HG02571 (cell line): ENCODE measurements at regions not wholly inside any gene's neighbourhood (a gene's known extent, or its start where the extent isn't known, plus 50 kb on each side); places are given as distances from the start of the nearest gene placed in this dataset.

ENCODE experiments used
- ATAC-seq: cut with Tn5 transposase; IDR thresholded peaks from one replicate; pipeline ENCODE4 v1.9.1; 2021; ENCODE audit warnings: mild to moderate bottlenecking, moderate library complexity; ENCODE audit not compliant: unreplicated experiment

DNA sequence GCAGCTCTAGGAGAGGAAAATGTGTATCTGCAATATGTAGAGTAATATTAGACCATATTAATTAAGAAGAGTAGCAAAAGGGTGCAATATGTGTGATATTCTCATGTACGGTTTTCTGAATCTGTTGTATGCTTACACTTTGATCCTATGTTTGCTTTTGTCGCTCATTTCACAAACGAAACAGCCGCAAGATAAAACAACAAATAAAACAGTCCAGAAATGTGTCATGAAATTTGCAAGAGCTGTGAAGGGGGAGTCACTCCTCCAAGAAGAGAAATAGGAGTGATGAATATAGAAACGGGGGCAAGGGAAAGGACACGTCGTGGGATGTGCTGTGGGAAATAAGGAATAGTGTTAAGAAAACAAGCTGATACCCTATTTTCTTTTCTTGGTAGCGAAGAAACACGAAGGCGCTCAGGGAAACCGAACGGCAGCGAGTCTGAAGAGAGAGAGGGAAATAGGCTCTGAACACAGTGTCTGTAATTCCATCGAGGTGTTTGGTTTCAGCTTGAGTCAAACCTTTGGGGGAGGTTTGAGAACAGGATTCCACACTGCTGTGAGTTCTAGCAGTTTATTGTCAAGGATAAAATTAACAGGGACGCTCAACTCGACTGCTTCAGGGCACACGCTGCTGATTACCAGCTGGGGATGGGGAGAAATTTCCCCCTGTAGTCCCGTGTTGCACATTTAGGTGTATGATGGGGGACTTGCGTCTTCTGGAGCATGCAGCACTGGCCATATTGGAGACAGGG lies 595.6 kb upstream of the TENM3 start:
- no peak for ATAC-seq

DNA sequence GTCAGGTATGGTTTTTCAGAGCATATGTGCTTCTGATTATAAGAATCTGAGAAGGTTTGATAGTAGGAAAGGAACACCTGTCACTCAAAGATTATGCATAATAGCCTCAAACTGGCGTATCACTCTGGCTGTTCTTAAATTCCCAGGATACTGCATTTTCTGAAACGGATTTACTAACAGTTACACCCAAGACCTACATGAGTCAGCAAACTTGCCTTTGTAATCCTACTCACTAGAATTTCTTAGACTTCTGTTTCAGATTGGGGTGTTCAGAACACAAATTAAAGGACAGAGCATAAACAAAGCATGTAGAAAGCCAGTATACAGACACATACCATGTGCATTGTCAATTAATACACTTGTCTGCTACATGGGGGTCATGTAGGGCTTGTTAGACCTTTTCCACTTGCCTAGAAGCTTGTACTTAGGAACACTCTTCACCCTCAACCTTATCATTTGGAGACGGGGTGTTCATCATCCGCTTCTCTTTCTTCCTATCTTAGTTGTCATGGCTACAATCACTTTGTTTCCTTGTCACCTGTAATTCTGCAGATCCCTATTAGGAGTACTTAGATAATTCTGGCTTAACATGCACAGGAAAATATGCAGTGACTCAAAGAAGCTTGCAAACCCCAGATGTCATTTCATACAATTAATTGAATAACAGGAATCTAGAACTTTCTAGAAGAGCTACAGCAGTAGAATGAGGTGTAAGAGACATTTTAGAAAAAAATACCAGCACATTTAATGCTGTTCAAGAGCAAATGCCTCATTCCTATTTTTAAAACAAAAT lies 593.0 kb upstream of the TENM3 start:
- ATAC-seq, result no peak

- no peak for ATAC-seq
Measured at GRCh38 chr4:181656748-181657147, 586.5 kb upstream of the TENM3 start.

GRCh38 chr4:181659202-181659601 lies 584.0 kb upstream of the TENM3 start:
- no peak for ATAC-seq

- no peak for ATAC-seq
Measured at GRCh38 chr4:181659876-181660275, 583.3 kb upstream of the TENM3 start.

DNA sequence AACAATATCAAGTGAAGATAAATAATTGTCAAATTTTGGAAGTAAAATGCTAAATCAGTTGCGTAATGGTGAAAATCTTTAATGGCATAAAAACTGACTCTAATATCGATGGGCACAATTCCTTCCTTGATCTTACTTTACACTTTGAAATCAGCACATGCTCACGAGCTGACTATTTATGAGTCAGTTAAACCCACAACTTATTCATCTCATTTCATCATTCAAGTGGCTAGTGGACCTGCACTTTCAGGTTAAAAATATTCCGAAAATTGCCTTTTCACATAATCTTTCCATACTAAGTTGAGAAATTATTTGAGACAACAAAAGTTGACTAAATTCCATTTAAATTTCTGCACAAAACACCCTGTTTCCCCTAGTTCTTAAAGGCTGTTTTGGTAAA lies 582.1 kb upstream of the TENM3 start:
- ATAC-seq, result no peak

- ATAC-seq, result no peak
Measured at GRCh38 chr4:181661923-181662322, 581.3 kb upstream of the TENM3 start.

DNA sequence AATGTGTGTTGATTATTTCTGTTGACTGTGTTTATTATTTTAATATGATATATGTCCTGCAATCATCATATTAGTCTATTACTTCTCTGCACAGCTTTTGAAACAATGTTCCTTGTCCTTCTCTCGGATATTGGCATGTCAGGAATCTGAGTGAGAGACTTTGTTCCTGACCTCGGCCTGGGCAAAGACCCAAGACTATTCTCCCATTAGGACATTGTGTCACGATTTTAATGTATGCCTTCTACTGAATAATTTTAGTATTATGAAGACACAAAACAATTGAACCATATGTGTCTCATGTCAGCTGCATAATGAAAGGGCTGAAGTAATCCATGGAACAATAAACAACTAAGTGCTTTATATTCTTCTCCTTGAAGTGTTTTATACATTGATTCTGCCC lies 580.8 kb upstream of the TENM3 start:
- ATAC-seq, result no peak

GRCh38 chr4:181670506-181670905 lies 572.7 kb upstream of the TENM3 start:
- ATAC-seq, result no peak

GRCh38 chr4:181671672-181672071 lies 571.5 kb upstream of the TENM3 start:
- ATAC-seq, result no peak

GRCh38 chr4:181672751-181673150 lies 570.5 kb upstream of the TENM3 start:
- ATAC-seq, result no peak

GRCh38 chr4:181674315-181674875 lies 568.8 kb upstream of the TENM3 start:
- ATAC-seq, result no peak

DNA sequence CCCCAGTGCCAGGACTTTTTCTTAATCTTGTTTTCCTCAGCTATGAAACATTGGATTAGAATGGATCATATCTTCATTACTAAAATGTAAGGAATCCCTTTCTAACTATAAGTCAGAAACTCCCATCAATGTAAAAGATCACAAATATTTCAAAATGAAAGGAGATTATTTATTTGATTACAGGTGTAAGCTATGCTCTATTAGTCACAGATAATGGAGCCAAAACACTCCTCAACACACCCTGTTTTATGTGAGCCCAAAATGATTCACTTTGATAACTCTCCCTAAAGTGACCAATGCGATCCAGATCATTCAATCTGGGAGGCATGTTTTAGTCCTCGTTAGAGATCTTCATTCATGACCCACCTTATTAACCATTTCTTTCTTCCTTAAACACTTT lies 566.7 kb upstream of the TENM3 start:
- no peak for ATAC-seq

DNA sequence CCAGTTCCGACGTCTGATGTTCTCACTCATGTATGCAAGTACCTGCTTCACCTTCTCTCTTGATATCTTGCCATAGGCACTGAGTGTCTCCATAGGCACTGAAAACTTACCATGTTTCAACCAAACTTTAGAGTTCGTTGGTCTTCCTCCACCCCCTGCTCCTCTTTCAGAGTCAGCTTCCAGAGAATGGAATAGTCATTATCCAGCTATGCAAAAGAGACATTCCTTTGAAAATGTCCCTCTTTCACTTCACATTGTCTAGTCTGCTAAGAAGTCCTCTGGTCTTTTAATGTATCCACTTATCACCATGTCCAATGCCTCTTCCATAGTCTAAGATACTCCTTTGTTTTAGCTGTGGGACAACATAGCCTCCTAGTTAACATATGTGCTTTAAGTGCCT lies 566.0 kb upstream of the TENM3 start:
- no peak for ATAC-seq

DNA sequence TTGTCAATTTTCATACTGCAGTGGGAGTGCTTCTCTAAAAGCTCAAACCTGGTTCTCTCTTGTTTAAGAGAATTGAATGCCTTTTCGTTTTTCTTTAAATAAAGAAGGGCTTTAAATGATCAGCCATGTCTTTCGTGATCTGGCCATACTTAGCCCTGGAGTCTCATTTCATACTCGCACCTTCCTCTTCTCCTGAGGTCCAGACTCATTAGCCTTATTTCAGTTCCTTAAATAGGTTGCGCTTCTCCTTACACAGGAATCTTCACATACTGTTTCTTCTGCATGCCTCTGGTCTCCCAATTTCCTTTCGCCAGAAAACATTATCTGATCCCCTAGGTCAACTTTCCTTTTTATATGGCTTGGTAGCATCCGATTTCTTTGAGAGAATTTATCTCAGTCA lies 565.6 kb upstream of the TENM3 start:
- ATAC-seq, result no peak

DNA sequence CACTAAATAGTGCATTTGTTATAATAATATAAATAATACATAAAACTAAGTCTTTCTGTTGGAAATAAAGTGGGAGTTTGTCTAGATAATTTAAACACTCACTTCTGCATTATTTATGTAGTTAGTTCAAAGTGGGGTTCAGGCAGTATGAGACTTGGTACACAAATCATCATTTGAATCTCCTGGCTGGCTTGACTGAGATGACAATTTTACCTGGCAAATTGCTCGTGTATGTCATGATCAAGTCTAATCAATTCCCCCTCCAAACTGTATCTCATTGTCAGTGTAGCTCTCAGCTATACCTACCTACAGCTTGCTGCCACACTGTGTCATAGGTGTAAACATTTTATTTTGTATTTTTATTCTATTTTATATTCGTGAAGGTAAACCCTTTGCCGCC lies 563.4 kb upstream of the TENM3 start:
- no peak for ATAC-seq

GRCh38 chr4:181682367-181683047 lies 560.7 kb upstream of the TENM3 start:
- no peak for ATAC-seq

- no peak for ATAC-seq
Measured at GRCh38 chr4:181684310-181684709, 558.9 kb upstream of the TENM3 start.

DNA sequence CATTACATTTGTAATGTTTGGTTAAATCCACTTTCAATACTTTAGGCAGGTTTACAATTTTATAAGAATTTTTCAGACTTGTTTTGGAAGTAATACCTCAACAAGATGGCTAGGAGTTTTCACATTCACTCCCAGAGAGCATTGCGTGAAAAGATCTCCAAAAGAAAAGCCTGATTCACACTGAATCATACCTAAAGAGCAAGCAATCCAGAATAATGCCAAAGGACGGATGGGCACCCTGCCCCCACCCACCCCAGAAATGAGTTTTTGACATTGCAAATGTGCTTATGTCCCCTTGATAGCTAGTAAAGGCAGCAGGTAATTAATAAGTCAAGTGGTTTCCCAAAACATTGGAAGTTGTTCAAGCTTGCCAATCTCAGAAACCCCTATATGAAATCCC lies 557.7 kb upstream of the TENM3 start:
- no peak for ATAC-seq

DNA sequence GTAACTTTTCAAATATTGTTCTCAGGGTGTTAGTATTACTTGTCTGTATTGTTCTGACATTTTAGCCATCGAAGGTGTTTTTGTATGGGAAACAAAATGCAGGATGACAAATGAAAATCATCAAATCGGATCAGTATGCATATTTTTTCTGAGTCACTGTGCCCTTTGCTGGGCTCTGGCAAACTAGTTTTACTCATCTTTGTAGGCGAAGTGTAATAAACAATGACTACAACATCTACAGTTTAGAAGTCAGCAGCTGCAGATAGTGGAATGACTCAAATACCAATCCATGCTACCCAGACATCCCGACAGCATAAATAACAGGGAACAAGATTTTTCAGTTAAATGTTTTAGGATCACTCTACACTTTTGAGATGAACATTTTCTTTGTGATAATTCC lies 557.3 kb upstream of the TENM3 start:
- ATAC-seq, result no peak

GRCh38 chr4:181687116-181687515 lies 556.1 kb upstream of the TENM3 start:
- ATAC-seq, result no peak

- no peak for ATAC-seq
Measured at GRCh38 chr4:181688432-181688831, 554.8 kb upstream of the TENM3 start.
